NCI-H2196 (cell line): ENCODE measurements at regions not wholly inside any gene's neighbourhood (a gene's known extent, or its start where the extent isn't known, plus 50 kb on each side); places are given as distances from the start of the nearest gene placed in this dataset.
"Not testable (repeated sequence)": the region's sequence is repeated elsewhere in the genome, so short reads cannot be mapped to it uniquely, and the experiment has no call there.

Experiments used
- DNase-seq: peaks from one replicate; lab custom pipeline; 2025; ENCODE audit not compliant: unreplicated experiment; lab: John Stamatoyannopoulos, UW

DNA sequence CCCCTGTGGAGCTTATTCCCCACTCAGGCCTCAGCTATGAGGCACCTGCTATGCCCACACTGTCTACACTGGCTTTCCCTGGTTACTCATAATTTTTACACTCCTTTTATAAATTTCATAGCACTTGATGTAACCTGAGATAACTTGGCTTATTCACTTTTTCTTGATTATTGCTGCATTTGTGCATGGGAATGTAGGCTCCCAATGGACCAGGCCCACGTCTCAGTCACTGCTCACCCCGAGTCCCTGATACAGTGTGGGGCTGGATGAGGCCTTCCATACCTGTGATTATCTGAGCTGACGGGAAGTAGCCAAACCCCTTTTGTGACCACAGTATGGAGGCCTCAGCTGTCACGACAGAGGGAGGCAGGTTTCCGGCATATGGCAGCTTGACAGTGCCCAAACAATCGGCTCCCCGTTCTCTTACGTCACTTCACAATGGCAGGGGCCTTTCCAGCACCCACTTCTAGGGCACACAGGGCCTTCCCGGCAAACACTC is 645.3 kb downstream of the ACTR3B start:
- DNase-seq: no peak

DNA sequence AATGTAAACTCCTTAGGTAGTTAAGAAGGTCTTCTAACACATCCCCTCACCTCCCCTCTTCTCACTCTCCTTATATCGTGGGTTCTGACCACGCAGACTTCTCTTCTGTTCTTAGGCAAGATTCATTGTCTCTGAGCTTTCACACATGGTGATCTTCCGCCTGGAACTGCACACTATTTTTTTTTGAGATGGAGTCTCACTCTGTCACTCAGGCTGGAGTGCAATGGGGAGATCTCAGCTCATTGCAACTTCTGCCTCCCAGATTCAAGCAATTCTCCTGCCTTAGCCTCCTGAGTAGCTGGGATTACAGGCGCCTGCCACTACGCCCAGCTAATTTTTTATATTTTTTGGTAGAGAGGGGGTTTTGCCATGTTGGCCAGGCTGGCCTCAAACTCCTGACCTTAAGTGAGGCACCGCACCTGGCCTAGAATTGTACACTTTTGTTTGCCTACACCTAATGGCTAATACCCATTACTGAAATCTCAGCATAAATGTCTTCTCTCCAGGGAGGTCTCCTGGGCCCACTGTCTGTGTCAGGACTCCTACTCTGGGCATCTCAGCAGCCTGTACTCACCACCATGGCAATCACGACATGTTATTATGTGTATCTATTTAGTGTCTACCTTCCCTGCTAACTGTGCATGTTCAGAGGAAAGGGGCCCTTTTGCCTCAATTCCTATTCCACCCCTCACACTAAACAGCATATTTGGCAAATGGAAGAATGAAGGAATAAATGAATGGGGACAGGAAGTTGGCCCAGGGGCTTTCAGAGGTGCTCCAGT is 646.3 kb upstream of the DPP6 start:
- no peak for DNase-seq

DNA sequence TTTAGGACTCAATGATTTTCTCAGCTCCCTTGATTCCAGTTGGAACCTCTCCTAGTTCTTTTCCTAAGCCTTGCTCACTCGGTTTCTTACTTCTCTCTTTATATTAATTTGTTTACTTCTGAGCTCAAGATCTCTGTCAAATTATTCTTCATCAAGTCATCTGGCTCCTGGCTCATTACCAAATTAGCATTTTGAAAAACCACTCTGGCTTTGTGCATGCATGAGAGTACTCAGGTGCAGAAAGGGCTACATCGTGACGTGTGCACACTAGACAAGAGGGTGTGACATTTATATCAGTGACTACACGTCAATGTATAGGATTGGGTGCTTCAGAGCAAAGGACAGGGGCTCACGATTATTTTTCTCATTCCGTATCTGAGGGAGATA is 645.7 kb upstream of the DPP6 start:
- DNase-seq: no peak

- DNase-seq: no peak
Observed at GRCh38 chr7:153407291-153408046, 644.7 kb upstream of the DPP6 start.

DNA sequence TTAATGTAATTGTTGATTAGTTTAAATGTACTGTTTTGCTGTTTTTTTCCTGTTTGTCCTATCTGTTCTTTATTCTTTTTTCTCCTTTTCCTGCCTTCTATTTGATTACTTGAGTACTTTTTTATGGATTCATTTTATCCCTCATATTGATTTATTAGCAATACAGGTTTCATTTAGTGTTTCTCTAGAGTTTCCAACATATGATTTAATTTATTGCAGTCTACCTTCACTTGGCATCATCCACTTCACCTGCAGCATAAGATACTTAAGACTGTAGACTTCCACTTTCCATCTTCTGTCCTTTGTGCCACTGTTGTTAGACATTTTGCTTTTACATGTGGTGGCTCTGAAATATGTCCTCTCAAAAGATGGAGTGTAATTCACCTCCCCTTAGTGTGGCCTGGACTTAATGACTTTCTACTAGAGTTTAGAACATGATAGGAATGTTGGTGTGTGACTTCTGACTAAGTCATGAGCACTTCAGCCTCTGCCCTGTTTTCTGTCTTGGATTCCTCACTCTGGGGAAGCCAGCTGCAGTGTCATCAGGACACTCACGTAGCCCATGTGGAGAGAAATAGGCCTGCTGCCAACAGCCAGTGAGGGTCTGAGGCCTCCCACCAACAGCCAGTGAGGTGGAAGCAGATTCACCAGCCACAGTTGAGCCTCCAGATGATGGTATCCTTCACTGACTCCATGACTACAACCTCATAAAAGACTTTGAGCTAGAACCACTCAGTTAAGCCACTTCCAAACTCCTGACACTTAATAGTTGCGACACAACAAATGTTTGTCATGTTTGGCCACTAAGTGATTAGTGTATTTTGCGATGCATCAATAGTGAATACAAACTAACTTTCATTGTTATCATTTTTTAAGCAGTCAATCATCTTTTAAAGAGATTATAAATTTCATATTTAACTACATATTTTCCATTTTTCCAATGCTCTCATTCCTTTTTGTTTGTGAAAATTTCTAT is 643.5 kb upstream of the DPP6 start:
- DNase-seq: no peak

DNA sequence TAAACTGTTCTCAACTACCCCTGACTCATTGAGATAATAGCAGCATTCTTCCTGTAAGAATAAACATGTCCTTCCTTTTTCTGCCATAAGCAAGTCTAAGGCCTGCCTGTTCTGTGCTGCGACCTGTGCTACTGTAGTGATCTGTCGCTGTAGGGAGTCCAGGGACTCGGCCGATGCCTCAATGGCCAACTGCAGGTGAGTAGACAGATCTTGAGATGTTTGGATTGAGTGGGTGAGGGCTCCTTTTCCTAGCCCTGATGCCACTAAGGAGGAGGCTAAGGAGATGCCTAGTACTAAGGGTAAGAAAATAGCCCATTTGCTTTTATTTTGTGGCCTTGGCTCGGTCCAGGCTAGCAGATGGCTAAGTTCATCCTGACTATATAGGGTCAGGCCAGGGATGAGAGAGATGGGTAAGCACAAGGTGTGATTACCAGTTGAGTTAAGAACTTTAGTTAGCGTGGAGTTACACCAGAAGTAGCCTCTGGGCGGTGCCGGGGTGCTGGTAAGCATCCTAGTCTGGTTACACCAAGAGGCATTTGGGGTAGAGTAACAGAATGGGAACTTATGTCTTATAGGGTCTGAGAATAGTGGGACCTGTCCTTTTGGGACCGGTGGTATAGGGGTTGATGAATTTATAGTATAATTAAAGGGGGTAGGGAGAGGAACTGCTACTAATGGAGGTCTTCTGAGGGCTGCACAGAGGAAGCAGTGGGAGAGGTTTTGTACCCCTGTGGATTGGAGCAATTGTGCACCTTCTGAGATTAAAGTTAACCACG is 642.4 kb upstream of the DPP6 start:
- not testable (repeated sequence) for DNase-seq

- DNase-seq: not testable (repeated sequence)
Observed at GRCh38 chr7:153410997-153411642, 641.1 kb upstream of the DPP6 start.

DNA sequence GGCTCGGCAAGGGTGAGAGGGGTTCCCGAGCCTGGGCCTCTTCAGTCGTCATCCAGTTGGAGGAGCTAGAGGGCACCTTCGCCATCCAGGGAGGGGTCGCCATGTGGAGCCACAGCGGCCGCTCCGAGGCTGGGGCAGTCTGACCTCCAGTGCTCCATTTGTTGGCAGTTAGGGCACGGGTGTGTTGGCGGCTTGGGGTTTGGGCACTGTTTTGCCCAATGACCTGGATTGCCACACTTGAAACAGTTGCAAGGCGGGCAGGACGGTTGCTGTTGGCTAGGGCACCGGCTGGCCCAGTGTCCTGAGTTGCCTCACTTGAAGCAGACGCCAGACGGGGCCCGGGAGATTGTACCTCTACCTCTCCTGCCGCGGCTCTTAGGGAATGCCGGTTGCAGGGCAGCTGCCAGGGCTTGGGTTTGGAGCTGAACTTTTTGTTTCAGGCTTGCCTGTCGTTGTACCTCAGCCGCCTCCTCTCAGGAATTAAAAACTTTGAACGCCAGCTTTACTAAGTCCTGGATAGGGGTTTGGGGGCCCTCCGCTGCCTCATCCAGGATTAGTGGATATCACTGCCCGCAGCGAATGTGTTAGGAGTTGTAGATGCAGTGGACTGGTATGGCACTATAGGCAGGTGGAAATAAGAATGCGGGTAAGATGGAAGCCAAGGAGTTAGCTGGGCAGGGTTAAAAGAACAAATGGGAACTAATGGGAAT is 639.9 kb upstream of the DPP6 start:
- not testable (repeated sequence) for DNase-seq

DNA sequence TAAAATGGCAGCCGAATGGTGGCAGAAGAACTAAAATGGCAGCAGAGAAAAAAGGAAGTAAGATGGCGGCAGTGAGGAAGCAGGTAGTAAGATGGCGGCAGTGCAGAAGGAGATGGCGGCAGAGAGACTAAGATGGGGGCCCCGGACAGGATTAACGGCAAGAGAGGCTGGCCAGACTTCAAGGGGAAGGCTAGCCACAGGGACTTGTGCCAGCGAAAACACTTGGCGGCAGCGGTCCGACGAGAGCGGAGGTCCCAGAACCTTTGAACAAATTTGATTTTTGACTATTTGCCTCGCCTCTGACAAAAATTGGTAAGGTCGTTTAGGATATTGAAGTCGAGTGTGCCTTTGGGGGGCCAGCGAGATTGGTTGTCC is 639.4 kb upstream of the DPP6 start:
- not testable (repeated sequence) for DNase-seq

- no peak for DNase-seq
Observed at GRCh38 chr7:153413199-153413539, 639.0 kb upstream of the DPP6 start.

DNA sequence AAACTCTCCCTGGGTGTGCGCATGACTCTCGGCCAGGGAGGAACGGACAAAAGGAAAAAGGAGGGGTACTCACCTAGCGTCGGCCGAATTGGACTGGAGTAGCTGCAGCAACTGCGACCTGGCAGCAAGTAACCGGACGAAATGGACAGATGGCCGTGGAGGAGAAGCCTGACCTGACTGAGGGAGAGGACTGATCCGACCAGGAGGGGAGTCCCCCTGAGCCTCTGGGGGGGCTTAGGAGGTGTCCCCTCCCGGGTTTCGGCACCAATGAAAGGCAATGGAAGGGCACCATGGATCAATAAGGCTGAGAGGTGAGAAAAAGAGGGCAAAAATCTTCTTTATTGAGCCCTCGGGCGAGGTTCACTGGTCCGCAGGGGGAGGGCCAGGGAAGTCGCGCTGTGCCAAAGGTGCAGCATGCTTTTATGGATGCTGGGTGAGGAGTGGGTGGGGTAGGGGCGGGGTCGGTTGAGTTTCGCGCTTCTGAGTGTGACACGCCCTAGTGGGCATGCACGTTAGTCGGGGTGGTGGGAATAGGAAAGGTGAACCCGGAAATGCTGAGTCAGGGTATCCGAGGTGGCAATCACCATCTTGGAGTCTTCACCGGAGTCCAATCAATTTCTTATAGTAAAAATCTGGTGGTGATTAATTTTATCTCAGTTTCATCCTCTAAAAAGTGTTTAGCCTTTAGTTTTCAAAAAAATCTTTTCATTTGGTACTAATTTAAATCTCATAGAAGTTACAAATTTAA is 638.5 kb upstream of the DPP6 start:
- no peak for DNase-seq

- DNase-seq: no peak
Observed at GRCh38 chr7:153414288-153414629, 637.9 kb upstream of the DPP6 start.

GRCh38 chr7:153415632-153416031 is 636.6 kb upstream of the DPP6 start:
- DNase-seq: no peak

DNA sequence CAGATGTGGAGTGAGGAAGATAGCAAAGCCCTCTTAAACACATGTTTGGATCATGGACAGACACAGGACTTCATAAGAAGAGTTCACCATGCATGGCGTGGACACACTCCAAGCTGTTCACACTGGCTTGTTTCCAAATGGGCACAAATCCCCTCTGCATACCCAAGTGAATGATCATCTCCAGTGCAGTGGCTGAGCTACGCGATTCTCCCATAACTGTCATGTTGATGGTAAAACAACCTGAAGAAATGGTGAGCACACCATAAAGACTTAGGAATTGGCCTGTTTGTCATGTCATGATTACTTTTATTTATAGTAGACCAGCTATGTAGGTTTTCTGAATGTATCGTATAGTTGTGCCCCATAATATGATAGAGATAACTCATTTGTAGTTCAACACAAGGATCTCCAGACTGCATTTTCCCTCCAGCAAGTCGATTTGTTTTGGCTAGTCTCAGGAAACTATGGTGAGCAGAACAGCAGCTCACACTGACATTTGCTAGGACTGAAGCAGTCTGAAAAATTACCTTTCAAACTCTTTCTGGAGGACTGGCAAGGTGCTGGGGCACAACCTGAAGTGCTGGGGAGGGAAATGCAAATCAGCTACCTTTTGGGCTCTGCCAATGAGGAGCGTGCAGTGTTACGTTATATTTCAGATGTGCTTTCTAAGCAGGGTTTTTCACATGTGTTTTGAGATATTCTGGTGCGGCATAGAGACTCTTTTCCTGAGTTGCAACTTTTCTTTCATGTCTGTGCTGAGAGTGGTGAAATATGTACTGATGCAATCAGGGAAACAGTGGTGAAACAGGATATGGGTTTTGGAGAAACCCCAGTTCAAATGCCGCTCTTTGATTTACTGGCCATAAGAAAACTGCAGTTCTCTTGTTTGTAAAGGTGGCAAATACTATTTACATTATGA is 629.6 kb upstream of the DPP6 start:
- no peak for DNase-seq

DNA sequence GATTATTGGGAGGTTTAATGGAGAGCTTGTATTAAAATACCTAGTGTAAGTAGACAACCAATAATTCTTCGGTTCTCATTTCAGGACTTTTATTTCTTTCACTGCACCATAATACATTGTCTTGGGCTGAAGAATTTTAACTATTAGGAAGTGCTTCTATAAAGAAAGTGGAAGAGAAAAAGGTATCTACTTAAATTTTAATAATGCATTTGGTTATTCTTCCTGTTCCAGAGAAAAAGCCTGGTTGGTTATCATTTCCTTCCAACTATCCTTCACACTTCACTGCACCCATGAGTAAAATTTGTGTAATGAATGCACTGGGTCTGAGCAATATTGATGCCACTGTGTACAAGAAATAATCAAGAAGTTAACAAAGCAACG is 629.0 kb upstream of the DPP6 start:
- DNase-seq: no peak

GRCh38 chr7:153430931-153431330 is 621.3 kb upstream of the DPP6 start:
- DNase-seq: no peak

GRCh38 chr7:153432063-153432462 is 620.1 kb upstream of the DPP6 start:
- DNase-seq: no peak

GRCh38 chr7:153433223-153433622 is 619.0 kb upstream of the DPP6 start:
- no peak for DNase-seq
